ENCODE measurements at regions not wholly inside any gene's neighbourhood (a gene's known extent, or its start where the extent isn't known, plus 50 kb on each side); places are given as distances from the start of the nearest gene placed in this dataset.

GRCh38 chr11:123330948-123331347, 99.1 kb upstream of the GRAMD1B start:
- H3K9me3 ChIP-seq, result peaks cover 0 to 5% (median 0%) of the 10 kb centered on the region in 4 donors
- H3K27ac ChIP-seq, result no peak overlapping the region
- TF ChIP-seq POLR2A (IDR thresholded peaks at IDR 0.05) (no peak), EP300 (IDR thresholded peaks at IDR 0.05) (no peak), POLR2AphosphoS5 (IDR thresholded peaks at IDR 0.05) (no peak)
- TF ChIP-seq, protein P1, sequence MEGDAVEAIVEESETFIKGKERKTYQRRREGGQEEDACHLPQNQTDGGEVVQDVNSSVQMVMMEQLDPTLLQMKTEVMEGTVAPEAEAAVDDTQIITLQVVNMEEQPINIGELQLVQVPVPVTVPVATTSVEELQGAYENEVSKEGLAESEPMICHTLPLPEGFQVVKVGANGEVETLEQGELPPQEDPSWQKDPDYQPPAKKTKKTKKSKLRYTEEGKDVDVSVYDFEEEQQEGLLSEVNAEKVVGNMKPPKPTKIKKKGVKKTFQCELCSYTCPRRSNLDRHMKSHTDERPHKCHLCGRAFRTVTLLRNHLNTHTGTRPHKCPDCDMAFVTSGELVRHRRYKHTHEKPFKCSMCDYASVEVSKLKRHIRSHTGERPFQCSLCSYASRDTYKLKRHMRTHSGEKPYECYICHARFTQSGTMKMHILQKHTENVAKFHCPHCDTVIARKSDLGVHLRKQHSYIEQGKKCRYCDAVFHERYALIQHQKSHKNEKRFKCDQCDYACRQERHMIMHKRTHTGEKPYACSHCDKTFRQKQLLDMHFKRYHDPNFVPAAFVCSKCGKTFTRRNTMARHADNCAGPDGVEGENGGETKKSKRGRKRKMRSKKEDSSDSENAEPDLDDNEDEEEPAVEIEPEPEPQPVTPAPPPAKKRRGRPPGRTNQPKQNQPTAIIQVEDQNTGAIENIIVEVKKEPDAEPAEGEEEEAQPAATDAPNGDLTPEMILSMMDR (IDR thresholded peaks at IDR 0.05), result no peak
- no peak for DNase-seq
- no peaks in the 10 kb centered on the region for H3K4me1 ChIP-seq
- no peak overlapping the region for H3K4me3 ChIP-seq
- H3K36me3 ChIP-seq, result no peaks in the 10 kb centered on the region
- 62 to 74% (median 72%) methylated on average over 2 of the region's 2 CpGs for WGBS, 5 donors
- H3K27me3 ChIP-seq, result peaks cover 0 to 9% (median 0%) of the 10 kb centered on the region in 3 donors
- intact Hi-C loops (cut with DNase I; ENCODE audit: low total_unique reads), result no loop called here

GRCh38 chr11:123330471-123330870, 99.6 kb upstream of the GRAMD1B start:
- Histone ChIP-seq H3K4me3 (no peak overlapping the region), H3K27ac (no peak overlapping the region)

GRCh38 chr11:123330071-123330470, 100.0 kb upstream of the GRAMD1B start:
- 25 to 39% (median 29%) methylated on average over 4 of the region's 4 CpGs for WGBS, 5 donors
- Histone ChIP-seq H3K4me3 (no peak overlapping the region), H3K9me3 (peaks cover 0 to 3% (median 0%) of the 10 kb centered on the region in 4 donors), H3K4me1 (no peaks in the 10 kb centered on the region), H3K36me3 (no peaks in the 10 kb centered on the region), H3K27me3 (peaks cover 0 to 9% (median 0%) of the 10 kb centered on the region in 3 donors), H3K27ac (no peak overlapping the region)
- peak in 1 of 2 donors; percentile 15 for DNase-seq
- TF ChIP-seq EP300 (IDR thresholded peaks at IDR 0.05) (no peak), POLR2AphosphoS5 (IDR thresholded peaks at IDR 0.05) (no peak), POLR2A (IDR thresholded peaks at IDR 0.05) (no peak)
- TF ChIP-seq, protein P1 (IDR thresholded peaks at IDR 0.05), result no peak
- intact Hi-C loops (cut with DNase I; ENCODE audit: low total_unique reads), result no loop called here

More at GRCh38 chr11:123330471-123330870, 99.6 kb upstream of the GRAMD1B start:
- TF ChIP-seq POLR2AphosphoS5 (IDR thresholded peaks at IDR 0.05) (no peak), POLR2A (IDR thresholded peaks at IDR 0.05) (no peak), EP300 (IDR thresholded peaks at IDR 0.05) (no peak)
- TF ChIP-seq, protein P1 (IDR thresholded peaks at IDR 0.05), result no peak
- Histone ChIP-seq H3K4me1 (no peaks in the 10 kb centered on the region), H3K36me3 (no peaks in the 10 kb centered on the region), H3K27me3 (peaks cover 0 to 9% (median 0%) of the 10 kb centered on the region in 3 donors), H3K9me3 (peaks cover 0 to 5% (median 0%) of the 10 kb centered on the region in 4 donors)
- WGBS, 5 donors, result 68 to 83% (median 77%) methylated on average over 2 of the region's 2 CpGs
- DNase-seq, result no peak
- intact Hi-C loops (cut with DNase I; ENCODE audit: low total_unique reads), result no loop called here

GRCh38 chr11:123328281-123328867, 101.7 kb upstream of the GRAMD1B start:
- Histone ChIP-seq H3K4me3 (no peak overlapping the region), H3K27ac (no peak overlapping the region), H3K27me3 (no peaks in the 10 kb centered on the region), H3K36me3 (no peaks in the 10 kb centered on the region), H3K9me3 (no peaks in the 10 kb centered on the region), H3K4me1 (no peaks in the 10 kb centered on the region)
- WGBS, 5 donors, result 48 to 60% (median 59%) methylated on average over 5 of the region's 5 CpGs
- no peak for DNase-seq
- intact Hi-C loops (cut with DNase I; ENCODE audit: low total_unique reads), result no loop called here
- no peak for TF ChIP-seq EP300 (IDR thresholded peaks at IDR 0.05)
- no peak for TF ChIP-seq POLR2A (IDR thresholded peaks at IDR 0.05)
- TF ChIP-seq, protein P1 (IDR thresholded peaks at IDR 0.05), result no peak
- TF ChIP-seq POLR2AphosphoS5 (IDR thresholded peaks at IDR 0.05), result no peak

Data from stomach (tissue), 8 donors.